GM23338 (cell line): ENCODE measurements at regions not wholly inside any gene's neighbourhood (a gene's known extent, or its start where the extent isn't known, plus 50 kb on each side); places are given as distances from the start of the nearest gene placed in this dataset.

Source experiments
- CREB1 ChIP-seq: fragments of 250-450 bp; sonication (Bioruptor Pico); IDR thresholded peaks from 2 replicates; pipeline ENCODE4 v1.5.0; 2020; ENCODE audit warnings: low read depth, mild to moderate bottlenecking, moderate library complexity
- CTCF ChIP-seq, 2 experiments: fragments of 200-600 bp in 1 of 2; sonication (generic) in 1 of 2; conservative IDR thresholded peaks; 2 replicates each; pipeline versions ENCODE4 v1.5.1 to v1.6.1; 2016 to 2017; ENCODE audit warnings: antibody characterized with exemption in 2 of 2, low read depth in 2 of 2, mild to moderate bottlenecking in 2 of 2, moderate library complexity in 1 of 2
- EZH2 ChIP-seq: fragments of 200-600 bp; sonication (generic); IDR thresholded peaks from one replicate; pipeline ENCODE4 v1.8.0; 2017; ENCODE audit warnings: antibody characterized with exemption, mild to moderate bottlenecking, low read depth; ENCODE audit not compliant: unreplicated experiment
- EZH2phosphoT487 ChIP-seq: fragments of 200-600 bp; sonication (generic); IDR thresholded peaks from one replicate; pipeline ENCODE4 v1.8.1; 2018; ENCODE audit warnings: antibody characterized with exemption; ENCODE audit not compliant: unreplicated experiment
- POLR2AphosphoS5 ChIP-seq: IDR thresholded peaks from 2 replicates; pipeline ENCODE4 v1.6.1; 2016; ENCODE audit warnings: antibody characterized with exemption, low read depth
- REST ChIP-seq: IDR thresholded peaks from one replicate; pipeline ENCODE4 v1.6.1; 2018; ENCODE audit warnings: antibody characterized with exemption; ENCODE audit not compliant: unreplicated experiment
- ZNF331 ChIP-seq: fragments of 250-450 bp; sonication (Bioruptor Pico); IDR thresholded peaks from 2 replicates; pipeline ENCODE4 v1.5.0; 2020; ENCODE audit warnings: low read depth, mild to moderate bottlenecking, moderate library complexity

- TF ChIP-seq EZH2 (no peak), EZH2phosphoT487 (no peak), CTCF (conservative IDR thresholded peaks at IDR 0.05; ENCODE audit: low read depth in 2 of 2) (no peak), POLR2AphosphoS5 (no peak), REST (no peak), ZNF331 (CRISPR knock-in tag) (no peak), CREB1 (no peak)
Measured at GRCh38 chr3:105199217-105199616, 167.5 kb upstream of the ALCAM start.
